Fibroblast of lung (primary cell): ENCODE measurements at regions not wholly inside any gene's neighbourhood (a gene's known extent, or its start where the extent isn't known, plus 50 kb on each side); places are given as distances from the start of the nearest gene placed in this dataset.

Experiments used
- DNase-seq, 2 donors: peaks; one replicate each; pipeline versions ENCODE4 v3.0.0 to v3.0.0-alpha.2; 2010; ENCODE audit warnings: low read depth in 2 of 2
- H2AFZ ChIP-seq: 2 replicates; pipeline ENCODE4 v1.5.1; 2012; ENCODE audit warnings: low read length, control low read depth, inconsistent platforms
- H3K27ac ChIP-seq: 2 replicates; pipeline ENCODE4 v1.5.1; 2011; ENCODE audit warnings: low read length, control low read depth; ENCODE audit not compliant: insufficient read depth
- H3K27me3 ChIP-seq: 2 replicates; pipeline ENCODE4 v1.5.1; 2011; ENCODE audit warnings: mild to moderate bottlenecking, low read length; ENCODE audit not compliant: control insufficient read depth, insufficient read depth
- H3K36me3 ChIP-seq: 2 replicates; pipeline ENCODE4 v1.5.1; 2011; ENCODE audit warnings: low read length; ENCODE audit not compliant: control insufficient read depth, insufficient read depth
- H3K4me1 ChIP-seq: 2 replicates; pipeline ENCODE4 v1.5.1; 2011; ENCODE audit warnings: low read length; ENCODE audit not compliant: control insufficient read depth, insufficient read depth; ENCODE audit errors: extremely low read depth
- H3K4me2 ChIP-seq: 2 replicates; pipeline ENCODE4 v1.5.1; 2011; ENCODE audit warnings: low read length, control low read depth; ENCODE audit not compliant: insufficient read depth; ENCODE audit errors: extremely low read depth
- H3K4me3 ChIP-seq, 4 experiments: fragments of 200-600 bp in 1 of 4; sonication (generic) in 1 of 4; replicated peaks in 1 of 4; 2 replicates each; pipeline ENCODE4 v1.5.1; 2011 to 2016; ENCODE audit warnings: low read length in 4 of 4, low read depth in 3 of 4, mild to moderate bottlenecking in 3 of 4, control low read depth in 2 of 4, inconsistent platforms in 1 of 4, mixed read lengths in 1 of 4; ENCODE audit not compliant: insufficient read depth in 1 of 4; ENCODE audit errors: control extremely low read depth in 1 of 4
- H3K79me2 ChIP-seq: 2 replicates; pipeline ENCODE4 v1.5.1; 2012; ENCODE audit warnings: mild to moderate bottlenecking, low read length, inconsistent platforms; ENCODE audit not compliant: control insufficient read depth, insufficient read depth
- H3K9ac ChIP-seq: 2 replicates; pipeline ENCODE4 v1.5.1; 2011; ENCODE audit warnings: mild to moderate bottlenecking, low read length, control low read depth; ENCODE audit not compliant: insufficient read depth
- H3K9me3 ChIP-seq: 2 replicates; pipeline ENCODE4 v1.5.1; 2012; ENCODE audit warnings: low read depth, low read length; ENCODE audit not compliant: control insufficient read depth, insufficient read depth
- H4K20me1 ChIP-seq: 2 replicates; pipeline ENCODE4 v1.5.1; 2011; ENCODE audit warnings: low read length; ENCODE audit not compliant: control insufficient read depth, insufficient read depth; ENCODE audit errors: extremely low read depth
- CTCF ChIP-seq, 2 donors: IDR thresholded peaks in 1 of 2; conservative IDR thresholded peaks in 1 of 2; 1 replicate in 1 of 2; 2 replicates in 1 of 2; pipeline ENCODE4 v1.5.1; 2011 to 2012; ENCODE audit warnings: low read length in 2 of 2, control low read depth in 1 of 2, inconsistent platforms in 1 of 2, low read depth in 1 of 2, mild to moderate bottlenecking in 1 of 2
- EZH2 ChIP-seq: IDR thresholded peaks from 2 replicates; pipeline ENCODE4 v1.5.1; 2012; ENCODE audit warnings: low read length, control low read depth, mild to moderate bottlenecking; ENCODE audit errors: missing control alignments

DNA sequence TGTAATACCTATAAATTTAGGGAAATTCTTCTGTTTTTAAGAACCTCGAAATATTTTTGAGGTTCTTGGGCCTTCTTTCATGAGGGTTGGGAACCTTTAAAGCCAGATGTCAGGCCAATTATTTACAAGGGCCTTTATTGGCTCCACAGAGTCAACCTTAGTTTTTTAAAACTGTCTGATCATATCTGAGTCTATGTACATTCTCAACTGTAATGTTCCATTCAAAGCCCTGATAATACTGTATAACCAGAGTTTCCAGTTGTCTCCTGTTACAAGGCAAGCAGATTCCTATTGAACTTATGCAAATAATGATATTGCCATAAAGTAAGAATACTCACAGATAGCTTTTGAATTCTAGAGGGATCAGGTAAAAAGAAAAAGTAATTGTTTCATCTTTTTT, 545.5 kb downstream of the EPM2A start:
- H2AFZ ChIP-seq = no peak overlapping the region
- TF ChIP-seq EZH2 (no peak), CTCF (conservative IDR thresholded peaks at IDR 0.05 in 1 of 2, IDR thresholded peaks at IDR 0.05 in 1 of 2; ENCODE audit: low read depth in 1 of 2, low read length in 2 of 2) (no peak)

GRCh38 chr6:145194389-145194788, 540.9 kb downstream of the EPM2A start:
- H3K4me1 ChIP-seq = no peaks in the 10 kb centered on the region
- no peaks in the 10 kb centered on the region for H3K27me3 ChIP-seq
- H3K36me3 ChIP-seq = no peaks in the 10 kb centered on the region
- H3K79me2 ChIP-seq = no peaks in the 10 kb centered on the region
- no peaks in the 10 kb centered on the region for H4K20me1 ChIP-seq
- H3K4me3 ChIP-seq = no peak overlapping the region
- DNase-seq = no peak
- no peak for TF ChIP-seq CTCF (conservative IDR thresholded peaks at IDR 0.05 in 1 of 2, IDR thresholded peaks at IDR 0.05 in 1 of 2; ENCODE audit: low read depth in 1 of 2, low read length in 2 of 2)
- TF ChIP-seq EZH2 = no peak
- H3K9me3 ChIP-seq = no peaks in the 10 kb centered on the region
- no peak overlapping the region for H3K27ac ChIP-seq
- no peak overlapping the region for H2AFZ ChIP-seq
- H3K9ac ChIP-seq = no peak overlapping the region
- no peak overlapping the region for H3K4me2 ChIP-seq

More for the DNA sequence above, 545.5 kb downstream of the EPM2A start:
- DNase-seq = no peak
- H3K4me3 ChIP-seq = no peak overlapping the region
- H3K27me3 ChIP-seq = no peaks in the 10 kb centered on the region
- no peaks in the 10 kb centered on the region for H3K79me2 ChIP-seq
- H3K4me2 ChIP-seq = no peak overlapping the region
- no peaks in the 10 kb centered on the region for H3K4me1 ChIP-seq
- no peaks in the 10 kb centered on the region for H4K20me1 ChIP-seq
- H3K27ac ChIP-seq = no peak overlapping the region
- no peak overlapping the region for H3K9ac ChIP-seq
- H3K9me3 ChIP-seq = no peaks in the 10 kb centered on the region
- no peaks in the 10 kb centered on the region for H3K36me3 ChIP-seq

DNA sequence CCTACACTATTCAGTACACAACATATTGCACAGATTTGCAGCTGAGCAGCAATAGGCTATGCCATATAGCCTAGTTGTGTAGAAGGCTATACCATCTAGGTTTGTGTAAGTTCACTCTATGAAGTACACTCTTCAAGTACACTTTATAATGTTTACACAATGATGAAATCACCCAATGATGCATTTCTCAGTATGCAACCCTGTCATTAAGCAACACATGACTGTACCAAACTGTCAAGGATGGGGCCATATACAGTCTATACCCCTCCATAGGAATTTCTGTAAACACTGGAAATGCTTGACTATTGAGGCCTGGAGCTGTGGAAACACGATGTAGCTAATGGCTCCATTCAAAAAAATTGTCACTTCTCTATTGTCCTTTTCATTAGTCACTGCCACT, 535.4 kb downstream of the EPM2A start:
- Histone ChIP-seq H4K20me1 (no peaks in the 10 kb centered on the region), H3K27ac (no peak overlapping the region), H2AFZ (no peak overlapping the region), H3K27me3 (no peaks in the 10 kb centered on the region), H3K79me2 (no peaks in the 10 kb centered on the region), H3K9me3 (no peaks in the 10 kb centered on the region), H3K36me3 (no peaks in the 10 kb centered on the region), H3K4me2 (no peak overlapping the region), H3K9ac (no peak overlapping the region), H3K4me1 (no peaks in the 10 kb centered on the region), H3K4me3 (no peak overlapping the region)
- DNase-seq = peak; percentile 13 to 64
- no peak for TF ChIP-seq CTCF (conservative IDR thresholded peaks at IDR 0.05 in 1 of 2, IDR thresholded peaks at IDR 0.05 in 1 of 2; ENCODE audit: low read depth in 1 of 2, low read length in 2 of 2)
- no peak for TF ChIP-seq EZH2
